ENCODE measurements at regions not wholly inside any gene's neighbourhood (a gene's known extent, or its start where the extent isn't known, plus 50 kb on each side); places are given as distances from the start of the nearest gene placed in this dataset.

GRCh38 chr15:66633938-66634250 is 68.1 kb upstream of the LCTL start:
- TF ChIP-seq CTCF (IDR thresholded peaks at IDR 0.05), result no peak
- TF ChIP-seq POLR2A (IDR thresholded peaks at IDR 0.05), result no peak
